Left ventricle myocardium superior (tissue), 1 donor: ENCODE measurements at regions not wholly inside any gene's neighbourhood (a gene's known extent, or its start where the extent isn't known, plus 50 kb on each side); places are given as distances from the start of the nearest gene placed in this dataset.
"Not testable (repeated sequence)": the region's sequence is repeated elsewhere in the genome, so short reads cannot be mapped to it uniquely, and the experiment has no call there.

Source experiments
- ATAC-seq: fragments of 200-7000 bp; cut with Tn5 transposase; one replicate; pipeline ENCODE4 v1.9.1; 2020; ENCODE audit warnings: mild to moderate bottlenecking, moderate library complexity
- DNase-seq: peaks from one replicate; pipeline ENCODE4 v3.0.0-alpha.2; 2020
- intact Hi-C: fragments of 100-400 bp; cut with micrococcal nuclease; formaldehyde crosslinking; loops from one replicate; pipeline ENCODE4 v1.11.0; 2022
- donor health status: DM: no; HTN: yes; CAD: no; lungs with severe emphysema.

- ATAC-seq (no peak), DNase-seq (no peak)
- intact Hi-C loops = no loop called here
Measured at GRCh38 chr4:129246910-129247461, 151.0 kb downstream of the C4orf33 start.

GRCh38 chr4:129248621-129249020, 152.7 kb downstream of the C4orf33 start:
- ATAC-seq (no peak), DNase-seq (no peak)
- intact Hi-C loops = no loop called here

GRCh38 chr4:129254126-129254525, 158.2 kb downstream of the C4orf33 start:
- intact Hi-C loops = no loop called here
- DNase-seq (no peak), ATAC-seq (no peak)

GRCh38 chr4:129254526-129254925, 158.6 kb downstream of the C4orf33 start:
- intact Hi-C loops = no loop called here
- DNase-seq (no peak), ATAC-seq (no peak)

- intact Hi-C loops = no loop called here
- DNase-seq (no peak), ATAC-seq (no peak)
Measured at GRCh38 chr4:129261584-129261983, 165.6 kb downstream of the C4orf33 start.

GRCh38 chr4:129264008-129264657, 168.2 kb downstream of the C4orf33 start:
- intact Hi-C loops = no loop called here
- ATAC-seq (no peak), DNase-seq (no peak)

- intact Hi-C loops = no loop called here
- DNase-seq = no peak
- ATAC-seq = no peak
Measured at GRCh38 chr4:129278868-129279267, 182.9 kb downstream of the C4orf33 start.

GRCh38 chr4:129282293-129282692, 186.3 kb downstream of the C4orf33 start:
- ATAC-seq = no peak
- intact Hi-C loops = no loop called here

GRCh38 chr4:129292194-129292593, 196.2 kb downstream of the C4orf33 start:
- intact Hi-C loops, ATAC-seq: not testable (repeated sequence)

More at GRCh38 chr4:129282293-129282692, 186.3 kb downstream of the C4orf33 start:
- DNase-seq = no peak

GRCh38 chr4:129314781-129315180, 218.8 kb downstream of the C4orf33 start:
- intact Hi-C loops = no loop called here

More at GRCh38 chr4:129292194-129292593, 196.2 kb downstream of the C4orf33 start:
- DNase-seq = not testable (repeated sequence)

GRCh38 chr4:129322920-129323319, 227.0 kb downstream of the C4orf33 start:
- intact Hi-C loops = no loop called here

More at GRCh38 chr4:129314781-129315180, 218.8 kb downstream of the C4orf33 start:
- DNase-seq = no peak
- no peak for ATAC-seq

GRCh38 chr4:129323658-129324057, 227.7 kb downstream of the C4orf33 start:
- intact Hi-C loops = no loop called here
- DNase-seq (no peak), ATAC-seq (no peak)

More at GRCh38 chr4:129322920-129323319, 227.0 kb downstream of the C4orf33 start:
- DNase-seq = no peak
- ATAC-seq = no peak

GRCh38 chr4:129326571-129327460, 230.9 kb downstream of the C4orf33 start:
- intact Hi-C loops = no loop called here
- DNase-seq = no peak
- no peak for ATAC-seq

- no peak for DNase-seq
- intact Hi-C loops = no loop called here
- no peak for ATAC-seq
Measured at GRCh38 chr4:129327637-129328036, 231.7 kb downstream of the C4orf33 start.

- intact Hi-C loops = no loop called here
- ATAC-seq = no peak
- DNase-seq = no peak
Measured at GRCh38 chr4:129328162-129328561, 232.2 kb downstream of the C4orf33 start.

- ATAC-seq (no peak), DNase-seq (no peak)
- intact Hi-C loops = no loop called here
Measured at GRCh38 chr4:129334136-129334535, 238.2 kb downstream of the C4orf33 start.

GRCh38 chr4:129335276-129335675, 239.3 kb downstream of the C4orf33 start:
- intact Hi-C loops = no loop called here
- DNase-seq (no peak), ATAC-seq (no peak)

GRCh38 chr4:129335818-129336217, 239.9 kb downstream of the C4orf33 start:
- DNase-seq = no peak
- ATAC-seq = no peak
- intact Hi-C loops = no loop called here

GRCh38 chr4:129336457-129337227, 240.7 kb downstream of the C4orf33 start:
- ATAC-seq = no peak
- intact Hi-C loops = no loop called here
- DNase-seq = no peak
